H9 (cell line): ENCODE measurements at regions not wholly inside any gene's neighbourhood (a gene's known extent, or its start where the extent isn't known, plus 50 kb on each side); places are given as distances from the start of the nearest gene placed in this dataset.

Experiments
- DNase-seq: peaks from one replicate; pipeline ENCODE4 v3.0.0-alpha.2; 2017
- H2AFZ ChIP-seq: one replicate; pipeline ENCODE4 v1.6.1; 2013; ENCODE audit warnings: mild to moderate bottlenecking, low read length, control low read depth, moderate library complexity
- H2AK5ac ChIP-seq: 2 replicates; pipeline ENCODE4 v1.6.1; 2013; ENCODE audit warnings: low read length, control low read depth, mixed read lengths; ENCODE audit not compliant: insufficient read length
- H2BK120ac ChIP-seq: one replicate; pipeline ENCODE4 v1.6.1; 2013; ENCODE audit warnings: low read depth, mild to moderate bottlenecking, low read length, control low read depth, inconsistent platforms; ENCODE audit not compliant: poor library complexity, severe bottlenecking
- H2BK12ac ChIP-seq: 2 replicates; pipeline ENCODE4 v1.6.1; 2013; ENCODE audit warnings: low read length, control low read depth, mixed read lengths, low read depth; ENCODE audit not compliant: insufficient read length
- H2BK15ac ChIP-seq: 2 replicates; pipeline ENCODE4 v1.6.1; 2013; ENCODE audit warnings: low read depth, low read length, control low read depth
- H2BK20ac ChIP-seq: one replicate; pipeline ENCODE4 v1.6.1; 2013; ENCODE audit warnings: low read depth, mild to moderate bottlenecking, low read length, control low read depth, inconsistent platforms; ENCODE audit not compliant: poor library complexity, severe bottlenecking
- H2BK5ac ChIP-seq: 2 replicates; pipeline ENCODE4 v1.6.1; 2013; ENCODE audit warnings: low read length, control low read depth, mixed read lengths; ENCODE audit not compliant: insufficient read length
- H3K14ac ChIP-seq: 2 replicates; pipeline ENCODE4 v1.6.1; 2013; ENCODE audit warnings: low read length, control low read depth; ENCODE audit not compliant: insufficient read depth
- H3K18ac ChIP-seq: 2 replicates; pipeline ENCODE4 v1.6.1; 2013; ENCODE audit warnings: low read depth, mild to moderate bottlenecking, mixed read lengths, low read length, control low read depth; ENCODE audit not compliant: insufficient read length
- H3K23ac ChIP-seq: 2 replicates; pipeline ENCODE4 v1.6.1; 2013; ENCODE audit warnings: low read length, control low read depth, mixed read lengths, low read depth; ENCODE audit not compliant: insufficient read length
- H3K23me2 ChIP-seq: 2 replicates; pipeline ENCODE4 v1.6.1; 2013; ENCODE audit warnings: low read depth, mild to moderate bottlenecking, mixed read lengths, low read length, control low read depth; ENCODE audit not compliant: insufficient read length, poor library complexity, severe bottlenecking
- H3K27ac ChIP-seq: 2 replicates; pipeline ENCODE4 v1.5.1; 2013; ENCODE audit warnings: low read length, control low read depth, mixed read lengths, low read depth; ENCODE audit not compliant: insufficient read length
- H3K27me3 ChIP-seq: 2 replicates; pipeline ENCODE4 v1.6.1; 2013; ENCODE audit warnings: low read length, control low read depth, inconsistent platforms; ENCODE audit not compliant: insufficient read depth
- H3K4ac ChIP-seq: 2 replicates; pipeline ENCODE4 v1.6.1; 2013; ENCODE audit warnings: low read depth, mild to moderate bottlenecking, control low read depth, inconsistent platforms, low read length, moderate library complexity
- H3K4me1 ChIP-seq: 2 replicates; pipeline ENCODE4 v1.6.1; 2013; ENCODE audit warnings: low read length, control low read depth, inconsistent platforms; ENCODE audit not compliant: insufficient read depth
- H3K4me2 ChIP-seq: 2 replicates; pipeline ENCODE4 v1.6.1; 2013; ENCODE audit warnings: low read length, control low read depth, mixed read lengths; ENCODE audit not compliant: insufficient read length, insufficient read depth
- H3K56ac ChIP-seq: 2 replicates; pipeline ENCODE4 v1.6.1; 2013; ENCODE audit warnings: low read depth, mild to moderate bottlenecking, mixed read lengths, low read length, control low read depth; ENCODE audit not compliant: insufficient read length
- H3K79me1 ChIP-seq: 2 replicates; pipeline ENCODE4 v1.6.1; 2013; ENCODE audit warnings: low read depth, mild to moderate bottlenecking, moderate library complexity, low read length, control low read depth, inconsistent platforms; ENCODE audit not compliant: insufficient read depth, poor library complexity, severe bottlenecking
- H3K79me2 ChIP-seq: 2 replicates; pipeline ENCODE4 v1.6.1; 2013; ENCODE audit warnings: low read length, control low read depth, inconsistent platforms; ENCODE audit not compliant: insufficient read depth
- H3K9ac ChIP-seq: 2 replicates; pipeline ENCODE4 v1.6.1; 2013; ENCODE audit warnings: low read length, control low read depth, mixed read lengths; ENCODE audit not compliant: insufficient read length; ENCODE audit errors: extremely low read depth
- H3K9me3 ChIP-seq: one replicate; pipeline ENCODE4 v1.6.1; 2013; ENCODE audit warnings: low read depth, low read length, inconsistent platforms; ENCODE audit not compliant: control insufficient read depth
- H3T11ph ChIP-seq: one replicate; pipeline ENCODE4 v1.6.1; 2013; ENCODE audit warnings: mild to moderate bottlenecking, low read length, control low read depth, inconsistent platforms
- H4K20me1 ChIP-seq: one replicate; pipeline ENCODE4 v1.6.1; 2013; ENCODE audit not compliant: control insufficient read depth, insufficient read length, insufficient read depth
- H4K5ac ChIP-seq: 2 replicates; pipeline ENCODE4 v1.6.1; 2013; ENCODE audit warnings: low read depth, mild to moderate bottlenecking, mixed read lengths, low read length, control low read depth; ENCODE audit not compliant: insufficient read length
- H4K8ac ChIP-seq: replicated peaks from 2 replicates; pipeline ENCODE4 v1.6.1; 2013; ENCODE audit warnings: low read length, control low read depth, mixed read lengths, low read depth; ENCODE audit not compliant: insufficient read length
- H4K91ac ChIP-seq: 2 replicates; pipeline ENCODE4 v1.6.1; 2013; ENCODE audit warnings: low read depth, mild to moderate bottlenecking, moderate library complexity, mixed read lengths, low read length, control low read depth; ENCODE audit not compliant: insufficient read length
- H3K27ac Mint-ChIP-seq, 3 experiments: 2 replicates in 2 of 3; 3 replicates in 1 of 3; pipeline ENCODE4 v1.8.0; 2020 to 2021; ENCODE audit warnings: mixed read lengths in 3 of 3, mild to moderate bottlenecking in 1 of 3, moderate library complexity in 1 of 3
- H3K27me3 Mint-ChIP-seq: 2 replicates; pipeline ENCODE4 v1.8.0; 2021; ENCODE audit warnings: low read depth, mild to moderate bottlenecking, moderate library complexity, mixed read lengths
- H3K36me3 Mint-ChIP-seq, 3 experiments: 2 replicates in 2 of 3; 3 replicates in 1 of 3; pipeline ENCODE4 v1.8.0; 2020 to 2021; ENCODE audit warnings: low read depth in 3 of 3, mixed read lengths in 3 of 3; ENCODE audit not compliant: insufficient read depth in 1 of 3
- H3K4me1 Mint-ChIP-seq, 2 experiments: 2 replicates each; pipeline ENCODE4 v1.8.0; 2020; ENCODE audit warnings: mixed read lengths in 2 of 2
- H3K4me3 Mint-ChIP-seq, 2 experiments: 2 replicates in 1 of 2; 3 replicates in 1 of 2; pipeline ENCODE4 v1.8.0; 2020 to 2021; ENCODE audit warnings: mild to moderate bottlenecking in 2 of 2, mixed read lengths in 2 of 2, moderate library complexity in 1 of 2
- H3K9me3 Mint-ChIP-seq, 2 experiments: 2 replicates in 1 of 2; 3 replicates in 1 of 2; pipeline ENCODE4 v1.8.0; 2020; ENCODE audit warnings: mild to moderate bottlenecking in 2 of 2, mixed read lengths in 2 of 2, moderate library complexity in 1 of 2
- WGBS: extraction: QIAGEN DNeasy Blood & Tissue Kit; methylation state at CpG from one replicate; pipeline ENCODE4 v1.1.7; 2013; ENCODE audit warnings: missing lambda C conversion rate, low lambda C conversion rate, mixed read lengths; ENCODE audit not compliant: insufficient read length; ENCODE audit errors: extremely low coverage; 5-methylcytosine and 5-hydroxymethylcytosine counted together
- TF ChIP-seq, protein P1 (sequence below): fragments of 200-600 bp; sonication (generic); conservative IDR thresholded peaks from 3 replicates; pipeline ENCODE4 v1.8.0; 2021; ENCODE audit warnings: antibody characterized with exemption, mild to moderate bottlenecking

GRCh38 chr2:12178289-12179080 lies 432.1 kb downstream of the LPIN1 start:
- Histone ChIP-seq H3K23ac (no peak overlapping the region), H3K9me3 (no peaks in the 10 kb centered on the region), H4K5ac (no peak overlapping the region), H3K14ac (no peak overlapping the region), H3K27ac (no peak overlapping the region), H3K9ac (no peak overlapping the region), H3K79me2 (no peaks in the 10 kb centered on the region), H3K4me1 (no peaks in the 10 kb centered on the region), H2BK12ac (no peak overlapping the region), H3K4me2 (no peak overlapping the region), H2BK5ac (no peak overlapping the region), H2BK15ac (no peak overlapping the region), H4K20me1 (no peaks in the 10 kb centered on the region), H3K23me2 (no peaks in the 10 kb centered on the region), H3K27me3 (0 out of 2 replicates have a peak, but pooled peaks cover 1% of the 10 kb centered on the region), H3T11ph (no peak overlapping the region), H3K79me1 (no peaks in the 10 kb centered on the region), H2AFZ (no peak overlapping the region), H4K91ac (no peak overlapping the region), H4K8ac (no peak overlapping the region), H2BK120ac (no peak overlapping the region), H2BK20ac (no peak overlapping the region), H3K56ac (no peak overlapping the region), H3K18ac (no peak overlapping the region), H2AK5ac (no peak overlapping the region), H3K4ac (no peak overlapping the region)
- peaks cover 0 to 8% of the 10 kb centered on the region in 2 experiments; a peak in 2 of 4 replicates for H3K4me1 Mint-ChIP-seq
- H3K4me3 Mint-ChIP-seq: no peak overlapping the region
- H3K36me3 Mint-ChIP-seq: no peaks in the 10 kb centered on the region
- peak overlapping the region in 1 of 3 experiments; percentile 31; a peak in 1 of 7 replicates for H3K27ac Mint-ChIP-seq
- no peak for DNase-seq
- TF ChIP-seq, protein P1, sequence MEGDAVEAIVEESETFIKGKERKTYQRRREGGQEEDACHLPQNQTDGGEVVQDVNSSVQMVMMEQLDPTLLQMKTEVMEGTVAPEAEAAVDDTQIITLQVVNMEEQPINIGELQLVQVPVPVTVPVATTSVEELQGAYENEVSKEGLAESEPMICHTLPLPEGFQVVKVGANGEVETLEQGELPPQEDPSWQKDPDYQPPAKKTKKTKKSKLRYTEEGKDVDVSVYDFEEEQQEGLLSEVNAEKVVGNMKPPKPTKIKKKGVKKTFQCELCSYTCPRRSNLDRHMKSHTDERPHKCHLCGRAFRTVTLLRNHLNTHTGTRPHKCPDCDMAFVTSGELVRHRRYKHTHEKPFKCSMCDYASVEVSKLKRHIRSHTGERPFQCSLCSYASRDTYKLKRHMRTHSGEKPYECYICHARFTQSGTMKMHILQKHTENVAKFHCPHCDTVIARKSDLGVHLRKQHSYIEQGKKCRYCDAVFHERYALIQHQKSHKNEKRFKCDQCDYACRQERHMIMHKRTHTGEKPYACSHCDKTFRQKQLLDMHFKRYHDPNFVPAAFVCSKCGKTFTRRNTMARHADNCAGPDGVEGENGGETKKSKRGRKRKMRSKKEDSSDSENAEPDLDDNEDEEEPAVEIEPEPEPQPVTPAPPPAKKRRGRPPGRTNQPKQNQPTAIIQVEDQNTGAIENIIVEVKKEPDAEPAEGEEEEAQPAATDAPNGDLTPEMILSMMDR: no peak
- WGBS: no CpG with 5 or more reads among the region's 6 CpGs
- H3K9me3 Mint-ChIP-seq: no peaks in the 10 kb centered on the region
- peaks cover 23% of the 10 kb centered on the region for H3K27me3 Mint-ChIP-seq
